Panc1 (cell line): ENCODE measurements at regions not wholly inside any gene's neighbourhood (a gene's known extent, or its start where the extent isn't known, plus 50 kb on each side); places are given as distances from the start of the nearest gene placed in this dataset.

Source experiments
- CTCF ChIP-seq: fragments of 450-650 bp; IDR thresholded peaks from 2 replicates; pipeline ENCODE4 v1.5.1; 2017; ENCODE audit warnings: mild to moderate bottlenecking
- POLR2AphosphoS5 ChIP-seq: IDR thresholded peaks from 2 replicates; pipeline ENCODE4 v1.6.1; 2012; ENCODE audit warnings: mild to moderate bottlenecking, low read depth, low read length, moderate library complexity

DNA sequence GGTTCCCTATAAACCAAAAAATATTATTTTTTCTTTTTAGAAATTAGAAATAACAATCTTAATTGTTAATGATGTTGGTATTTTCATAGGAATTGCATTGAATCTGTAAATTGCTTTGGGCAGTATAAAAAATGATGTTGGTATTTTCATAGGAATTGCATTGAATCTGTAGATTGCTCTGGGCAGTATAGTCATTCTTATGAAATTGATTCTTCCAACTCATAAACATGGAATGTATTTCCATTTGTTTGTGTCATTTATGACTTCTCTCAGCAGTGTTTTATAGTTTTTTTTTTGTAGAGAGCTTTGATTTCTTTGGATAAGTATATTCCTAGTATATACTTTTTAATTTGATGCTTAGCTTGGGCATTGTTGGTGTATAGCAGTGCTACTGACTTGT is 82.0 kb upstream of the NT5C1B start:
- no peak for TF ChIP-seq CTCF
- TF ChIP-seq POLR2AphosphoS5 = no peak
